NB4 (cell line): ENCODE measurements at regions not wholly inside any gene's neighbourhood (a gene's known extent, or its start where the extent isn't known, plus 50 kb on each side); places are given as distances from the start of the nearest gene placed in this dataset.

Source experiments
- CTCF ChIP-seq: IDR thresholded peaks from one replicate; pipeline ENCODE4 v1.5.1; 2012; ENCODE audit warnings: low read depth, low read length
- MYC ChIP-seq: IDR thresholded peaks from 2 replicates; pipeline ENCODE4 v1.6.1; 2011; ENCODE audit warnings: low read depth, low read length
- POLR2A ChIP-seq: IDR thresholded peaks from 2 replicates; pipeline ENCODE4 v1.6.1; 2011; ENCODE audit warnings: mild to moderate bottlenecking; ENCODE audit not compliant: insufficient read length; ENCODE audit errors: extremely low read depth

- TF ChIP-seq CTCF (no peak), POLR2A (no peak), MYC (no peak)
Observed at GRCh38 chr2:176729706-176730569, 460.7 kb downstream of the MTX2 start.
